Endothelial cell of umbilical vein (primary cell): ENCODE measurements at regions not wholly inside any gene's neighbourhood (a gene's known extent, or its start where the extent isn't known, plus 50 kb on each side); places are given as distances from the start of the nearest gene placed in this dataset.

Experiments
- EZH2 ChIP-seq: IDR thresholded peaks from 2 replicates; pipeline ENCODE4 v1.6.1; 2012; ENCODE audit warnings: borderline replicate concordance, low read depth, mild to moderate bottlenecking, moderate library complexity, low read length, inconsistent platforms; ENCODE audit not compliant: severe bottlenecking
- FOS ChIP-seq: IDR thresholded peaks from 2 replicates; pipeline ENCODE4 v1.6.1; 2011; ENCODE audit warnings: mild to moderate bottlenecking, low read length, moderate library complexity, borderline replicate concordance; ENCODE audit not compliant: insufficient read depth
- GATA2 ChIP-seq: IDR thresholded peaks from 2 replicates; pipeline ENCODE4 v1.7.0; 2011; ENCODE audit warnings: low read depth, mild to moderate bottlenecking, moderate library complexity, mixed read lengths, low read length; ENCODE audit not compliant: insufficient read length, insufficient read depth
- JUN ChIP-seq: IDR thresholded peaks from 2 replicates; pipeline ENCODE4 v1.6.1; 2011; ENCODE audit warnings: borderline replicate concordance, low read depth; ENCODE audit not compliant: insufficient read length, insufficient read depth
- MYC ChIP-seq: IDR thresholded peaks from one replicate; pipeline ENCODE4 v1.6.1; 2011; ENCODE audit warnings: mild to moderate bottlenecking, low read depth, low read length
- POLR2A ChIP-seq: IDR thresholded peaks from 2 replicates; pipeline ENCODE4 v1.6.1; 2012; ENCODE audit warnings: low read depth, mild to moderate bottlenecking, control low read depth, low read length
- POLR2AphosphoS5 ChIP-seq: IDR thresholded peaks from 2 replicates; pipeline ENCODE4 v1.6.1; 2012; ENCODE audit warnings: low read depth, mild to moderate bottlenecking, control low read depth, low read length, moderate library complexity; ENCODE audit not compliant: insufficient read depth
- TF ChIP-seq, protein P1 (sequence below), 2 donors: IDR thresholded peaks; 1 replicate in 1 of 2; 2 replicates in 1 of 2; pipeline ENCODE4 v1.5.1; 2011; ENCODE audit warnings: low read length in 2 of 2, mild to moderate bottlenecking in 2 of 2, moderate library complexity in 2 of 2, control low read depth in 1 of 2, inconsistent platforms in 1 of 2, low read depth in 1 of 2; ENCODE audit not compliant: insufficient read depth in 1 of 2; ENCODE audit errors: extremely low read depth in 1 of 2
- TF ChIP-seq, protein P2 (sequence below): IDR thresholded peaks from 2 replicates; pipeline ENCODE4 v1.6.1; 2011; ENCODE audit not compliant: insufficient read depth, insufficient read length

DNA sequence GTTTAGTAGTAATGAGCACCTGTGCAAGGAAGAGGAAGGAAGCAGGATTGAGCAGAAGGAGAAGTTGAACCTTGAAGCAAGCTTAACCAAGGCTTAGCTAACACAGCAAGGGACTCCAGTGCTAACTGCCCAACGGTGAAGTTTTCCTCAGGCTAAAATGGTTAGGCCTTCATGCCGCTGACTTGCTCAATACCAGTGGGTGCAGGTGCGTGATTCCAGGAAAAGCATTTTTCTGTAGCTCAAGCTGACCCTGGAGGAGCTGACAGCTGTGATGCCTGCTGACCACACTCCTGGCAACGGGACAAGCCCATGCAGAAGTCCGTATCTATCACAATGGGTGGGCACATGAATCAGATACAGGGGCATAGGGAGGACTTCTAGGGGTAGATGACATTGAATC, 76.5 kb upstream of the FGGY start:
- TF ChIP-seq EZH2 (no peak), POLR2AphosphoS5 (no peak), GATA2 (no peak), POLR2A (no peak), JUN (no peak), MYC (no peak), FOS (no peak)
- TF ChIP-seq, protein P1, sequence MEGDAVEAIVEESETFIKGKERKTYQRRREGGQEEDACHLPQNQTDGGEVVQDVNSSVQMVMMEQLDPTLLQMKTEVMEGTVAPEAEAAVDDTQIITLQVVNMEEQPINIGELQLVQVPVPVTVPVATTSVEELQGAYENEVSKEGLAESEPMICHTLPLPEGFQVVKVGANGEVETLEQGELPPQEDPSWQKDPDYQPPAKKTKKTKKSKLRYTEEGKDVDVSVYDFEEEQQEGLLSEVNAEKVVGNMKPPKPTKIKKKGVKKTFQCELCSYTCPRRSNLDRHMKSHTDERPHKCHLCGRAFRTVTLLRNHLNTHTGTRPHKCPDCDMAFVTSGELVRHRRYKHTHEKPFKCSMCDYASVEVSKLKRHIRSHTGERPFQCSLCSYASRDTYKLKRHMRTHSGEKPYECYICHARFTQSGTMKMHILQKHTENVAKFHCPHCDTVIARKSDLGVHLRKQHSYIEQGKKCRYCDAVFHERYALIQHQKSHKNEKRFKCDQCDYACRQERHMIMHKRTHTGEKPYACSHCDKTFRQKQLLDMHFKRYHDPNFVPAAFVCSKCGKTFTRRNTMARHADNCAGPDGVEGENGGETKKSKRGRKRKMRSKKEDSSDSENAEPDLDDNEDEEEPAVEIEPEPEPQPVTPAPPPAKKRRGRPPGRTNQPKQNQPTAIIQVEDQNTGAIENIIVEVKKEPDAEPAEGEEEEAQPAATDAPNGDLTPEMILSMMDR (IDR thresholded peaks at IDR 0.05; ENCODE audit: extremely low read depth in 1 of 2, insufficient read depth in 1 of 2, low read depth in 1 of 2, low read length in 2 of 2) = no peak
- TF ChIP-seq, protein P2, sequence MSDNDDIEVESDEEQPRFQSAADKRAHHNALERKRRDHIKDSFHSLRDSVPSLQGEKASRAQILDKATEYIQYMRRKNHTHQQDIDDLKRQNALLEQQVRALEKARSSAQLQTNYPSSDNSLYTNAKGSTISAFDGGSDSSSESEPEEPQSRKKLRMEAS = no peak
